NCI-H1436 treated with DMSO at 0.1 percent for 48 hours (cell line): ENCODE measurements at regions not wholly inside any gene's neighbourhood (a gene's known extent, or its start where the extent isn't known, plus 50 kb on each side); places are given as distances from the start of the nearest gene placed in this dataset.
"Not testable (repeated sequence)": the region's sequence is repeated elsewhere in the genome, so short reads cannot be mapped to it uniquely, and the experiment has no call there.

Experiments
- DNase-seq: peaks from one replicate; lab custom pipeline; 2025; lab: John Stamatoyannopoulos, UW

GRCh38 chr7:8809320-8809719 is 375.9 kb downstream of the NXPH1 start:
- DNase-seq = no peak

- no peak for DNase-seq
Measured at GRCh38 chr7:8817448-8818036, 384.1 kb downstream of the NXPH1 start.

GRCh38 chr7:8818406-8818805 is 385.0 kb downstream of the NXPH1 start:
- no peak for DNase-seq

- no peak for DNase-seq
Measured at GRCh38 chr7:8822595-8822994, 389.2 kb downstream of the NXPH1 start.

GRCh38 chr7:8823486-8823885 is 390.1 kb downstream of the NXPH1 start:
- DNase-seq = no peak

GRCh38 chr7:8827329-8827728 is 393.9 kb downstream of the NXPH1 start:
- DNase-seq = no peak

GRCh38 chr7:8829100-8829499 is 395.7 kb downstream of the NXPH1 start:
- no peak for DNase-seq

GRCh38 chr7:8831376-8831775 is 398.0 kb downstream of the NXPH1 start:
- DNase-seq = no peak

- DNase-seq = no peak
Measured at GRCh38 chr7:8833355-8833754, 399.9 kb downstream of the NXPH1 start.

- no peak for DNase-seq
Measured at GRCh38 chr7:8841171-8841570, 407.8 kb downstream of the NXPH1 start.

- DNase-seq = no peak
Measured at GRCh38 chr7:8871716-8872115, 438.3 kb downstream of the NXPH1 start.

- DNase-seq = no peak
Measured at GRCh38 chr7:8881916-8882315, 448.5 kb downstream of the NXPH1 start.

GRCh38 chr7:8885480-8886000 is 452.1 kb downstream of the NXPH1 start:
- DNase-seq = no peak

- DNase-seq = not testable (repeated sequence)
Measured at GRCh38 chr7:8890346-8890745, 456.9 kb downstream of the NXPH1 start.

GRCh38 chr7:8893775-8894174 is 460.4 kb downstream of the NXPH1 start:
- no peak for DNase-seq

- no peak for DNase-seq
Measured at GRCh38 chr7:8906396-8907075, 473.1 kb downstream of the NXPH1 start.

- DNase-seq = no peak
Measured at GRCh38 chr7:8908889-8909288, 475.5 kb downstream of the NXPH1 start.

- DNase-seq = no peak
Measured at GRCh38 chr7:8913682-8914081, 480.3 kb downstream of the NXPH1 start.

GRCh38 chr7:8921807-8922206 is 488.4 kb downstream of the NXPH1 start:
- no peak for DNase-seq

GRCh38 chr7:8922726-8923125 is 489.3 kb downstream of the NXPH1 start:
- no peak for DNase-seq

GRCh38 chr7:8923164-8923806 is 489.9 kb downstream of the NXPH1 start:
- DNase-seq = no peak

- DNase-seq = no peak
Measured at GRCh38 chr7:8931906-8932646, 498.7 kb downstream of the NXPH1 start.

- DNase-seq = no peak
Measured at GRCh38 chr7:8932751-8933150, 499.3 kb downstream of the NXPH1 start.
